ENCODE measurements at regions not wholly inside any gene's neighbourhood (a gene's known extent, or its start where the extent isn't known, plus 50 kb on each side); places are given as distances from the start of the nearest gene placed in this dataset.

DNA sequence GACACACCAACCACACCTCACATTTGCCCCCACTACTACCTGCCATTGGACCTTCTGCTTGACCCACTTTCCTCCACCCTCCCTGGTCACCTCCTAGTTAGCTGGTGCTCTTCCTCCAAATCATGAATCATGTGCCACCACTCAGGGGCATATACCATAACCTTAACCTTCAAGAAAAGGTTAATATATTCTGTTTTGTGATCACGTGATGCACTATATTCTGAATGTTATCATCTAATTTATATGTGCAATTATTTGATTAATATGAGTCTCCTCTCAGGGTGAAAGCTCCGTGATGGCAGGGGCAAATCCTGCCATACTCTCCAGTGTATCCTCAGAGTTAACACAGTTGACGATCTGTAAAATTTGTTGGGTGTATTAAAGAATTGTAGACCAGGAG lies 635.5 kb downstream of the XPNPEP1 start:
- Histone ChIP-seq H3K36me3 (ENCODE audit: control insufficient read depth in 2 of 4, insufficient read depth in 4 of 4, low read length in 3 of 4) (no peaks in the 10 kb centered on the region), H4K8ac (ENCODE audit: extremely low read depth, insufficient read depth, low read length) (no peak overlapping the region; the same call in 1 of the 2 replicates), H3K9me3 (ENCODE audit: insufficient read depth in 2 of 2, low read depth in 1 of 2, low read length in 1 of 2) (no peaks in the 10 kb centered on the region; a peak in 1 of 4 replicates), H3K9ac (replicated peaks in 1 of 4; ENCODE audit: extremely low read depth in 1 of 4, low read depth in 3 of 4, low read length in 3 of 4) (no peak overlapping the region), H2AFZ (ENCODE audit: low read length) (no peak overlapping the region), H4K91ac (replicated peaks; ENCODE audit: insufficient read length, low read length) (no peak overlapping the region), H3K4me2 (ENCODE audit: insufficient read depth in 1 of 2, low read depth in 2 of 2, low read length in 2 of 2) (no peak overlapping the region), H3K18ac (ENCODE audit: extremely low read depth, low read length) (no peak overlapping the region), H2BK5ac (ENCODE audit: low read depth, low read length) (no peak overlapping the region), H2BK15ac (ENCODE audit: low read length) (no peak overlapping the region), H3K23me2 (ENCODE audit: low read depth, low read length) (no peaks in the 10 kb centered on the region), H3K79me1 (ENCODE audit: low read depth, low read length) (no peaks in the 10 kb centered on the region), H2BK120ac (replicated peaks; ENCODE audit: low read depth, low read length) (no peak overlapping the region), H3K27ac (ENCODE audit: low read depth, low read length) (no peak overlapping the region), H3K4ac (replicated peaks; ENCODE audit: insufficient read length, low read depth, low read length) (no peak overlapping the region), H3K4me1 (replicated peaks in 1 of 4; ENCODE audit: control insufficient read depth in 3 of 4, insufficient read depth in 4 of 4, low read length in 3 of 4) (no peaks in the 10 kb centered on the region), H4K20me1 (replicated peaks in 1 of 2; ENCODE audit: control insufficient read depth in 1 of 2, insufficient read depth in 2 of 2, low read length in 2 of 2) (no peaks in the 10 kb centered on the region), H3K23ac (ENCODE audit: insufficient read length) (no peak overlapping the region), H4K5ac (ENCODE audit: insufficient read length, low read depth, low read length) (no peak overlapping the region), H3K14ac (ENCODE audit: insufficient read length) (no peak overlapping the region), H3K4me3 (ENCODE audit: extremely low read depth in 1 of 4, insufficient read depth in 2 of 4, low read depth in 3 of 4, low read length in 4 of 4) (no peak overlapping the region), H2AK5ac (ENCODE audit: low read depth, low read length) (no peak overlapping the region), H3K56ac (replicated peaks; ENCODE audit: insufficient read length, low read depth, low read length) (no peak overlapping the region), H3K27me3 (replicated peaks in 1 of 4; ENCODE audit: control insufficient read depth in 3 of 4, extremely low read depth in 1 of 4, insufficient read depth in 3 of 4, low read length in 3 of 4) (no peaks in the 10 kb centered on the region), H2BK12ac (ENCODE audit: low read depth, low read length) (peak overlapping the region; percentile 27; the same call in 1 of the 2 replicates), H2BK20ac (ENCODE audit: low read length) (no peak overlapping the region), H3K79me2 (ENCODE audit: control insufficient read depth in 1 of 2, insufficient read depth in 2 of 2, low read length in 2 of 2) (no peaks in the 10 kb centered on the region)
- CTCF ChIA-PET (ENCODE audit: partially characterized antibody), result no interaction called here
- FAIRE-seq (no peak), DNase-seq (ENCODE audit: low read depth in 1 of 2, low spot score in 2 of 2) (no peak)
- POLR2A ChIA-PET (ENCODE audit: partially characterized antibody), result no interaction called here
- 91% methylated on average over 3 of the region's 3 CpGs; no CpG with 5 or more reads in 1 of the 2 experiments for WGBS, 2 experiments (ENCODE audit: extremely low coverage in 1 of 2, insufficient coverage in 1 of 2, insufficient read length in 1 of 2, insufficient replicate concordance in 2 of 2, low coverage in 1 of 2, low lambda C conversion rate in 2 of 2, missing lambda C conversion rate in 1 of 2)
- TF ChIP-seq BACH1 (IDR thresholded peaks at IDR 0.05; ENCODE audit: low read length), result no peak
- no peak for TF ChIP-seq SIN3A (conservative IDR thresholded peaks at IDR 0.05 in 1 of 2, IDR thresholded peaks at IDR 0.05 in 1 of 2; ENCODE audit: low read depth in 1 of 2, low read length in 2 of 2)
- TF ChIP-seq, protein P1, sequence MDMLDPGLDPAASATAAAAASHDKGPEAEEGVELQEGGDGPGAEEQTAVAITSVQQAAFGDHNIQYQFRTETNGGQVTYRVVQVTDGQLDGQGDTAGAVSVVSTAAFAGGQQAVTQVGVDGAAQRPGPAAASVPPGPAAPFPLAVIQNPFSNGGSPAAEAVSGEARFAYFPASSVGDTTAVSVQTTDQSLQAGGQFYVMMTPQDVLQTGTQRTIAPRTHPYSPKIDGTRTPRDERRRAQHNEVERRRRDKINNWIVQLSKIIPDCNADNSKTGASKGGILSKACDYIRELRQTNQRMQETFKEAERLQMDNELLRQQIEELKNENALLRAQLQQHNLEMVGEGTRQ (IDR thresholded peaks at IDR 0.05; ENCODE audit: low read length), result no peak
- TF ChIP-seq EGR1 (IDR thresholded peaks at IDR 0.05; ENCODE audit: borderline replicate concordance, low read depth, low read length), result no peak
